Adipocyte (in vitro differentiated cells): ENCODE measurements at regions not wholly inside any gene's neighbourhood (a gene's known extent, or its start where the extent isn't known, plus 50 kb on each side); places are given as distances from the start of the nearest gene placed in this dataset.

ENCODE experiments used
- DNase-seq: peaks from one replicate; pipeline ENCODE4 v3.0.0-alpha.2; 2015; ENCODE audit warnings: low read depth
- H3K27me3 ChIP-seq: replicated peaks from 2 replicates; pipeline ENCODE4 v1.7.0; 2013; ENCODE audit warnings: mild to moderate bottlenecking, low read length, moderate library complexity; ENCODE audit not compliant: control insufficient read depth, insufficient read depth
- H3K36me3 ChIP-seq: 2 replicates; pipeline ENCODE4 v1.7.0; 2013; ENCODE audit warnings: low read length, mild to moderate bottlenecking, moderate library complexity; ENCODE audit not compliant: control insufficient read depth, insufficient read depth, severe bottlenecking
- H3K4me1 ChIP-seq: 2 replicates; pipeline ENCODE4 v1.7.0; 2013; ENCODE audit warnings: mild to moderate bottlenecking, low read length, moderate library complexity; ENCODE audit not compliant: control insufficient read depth, insufficient read depth
- H3K4me3 ChIP-seq: 2 replicates; pipeline ENCODE4 v1.7.0; 2013; ENCODE audit warnings: mild to moderate bottlenecking, low read length, moderate library complexity
- H3K9ac ChIP-seq: 2 replicates; pipeline ENCODE4 v1.7.0; 2013; ENCODE audit warnings: mild to moderate bottlenecking, low read length, moderate library complexity
- H3K9me3 ChIP-seq: 2 replicates; pipeline ENCODE4 v1.7.0; 2013; ENCODE audit warnings: mild to moderate bottlenecking, low read length, moderate library complexity; ENCODE audit not compliant: control insufficient read depth

GRCh38 chr4:38314663-38315062 is 349.3 kb upstream of the KLF3 start:
- no peak overlapping the region for H3K4me3 ChIP-seq
- no peaks in the 10 kb centered on the region for H3K27me3 ChIP-seq
- no peak for DNase-seq
- peaks cover 22% of the 10 kb centered on the region for H3K4me1 ChIP-seq
- H3K36me3 ChIP-seq: no peaks in the 10 kb centered on the region
- peaks cover 3% of the 10 kb centered on the region for H3K9me3 ChIP-seq
- no peak overlapping the region for H3K9ac ChIP-seq

- no peak for DNase-seq
- no peak overlapping the region for H3K9ac ChIP-seq
- no peaks in the 10 kb centered on the region for H3K27me3 ChIP-seq
- no peaks in the 10 kb centered on the region for H3K36me3 ChIP-seq
- peaks cover 3% of the 10 kb centered on the region for H3K9me3 ChIP-seq
- H3K4me3 ChIP-seq: no peak overlapping the region
- peaks cover 25% of the 10 kb centered on the region for H3K4me1 ChIP-seq
Measured at GRCh38 chr4:38315286-38315685, 348.7 kb upstream of the KLF3 start.

DNA sequence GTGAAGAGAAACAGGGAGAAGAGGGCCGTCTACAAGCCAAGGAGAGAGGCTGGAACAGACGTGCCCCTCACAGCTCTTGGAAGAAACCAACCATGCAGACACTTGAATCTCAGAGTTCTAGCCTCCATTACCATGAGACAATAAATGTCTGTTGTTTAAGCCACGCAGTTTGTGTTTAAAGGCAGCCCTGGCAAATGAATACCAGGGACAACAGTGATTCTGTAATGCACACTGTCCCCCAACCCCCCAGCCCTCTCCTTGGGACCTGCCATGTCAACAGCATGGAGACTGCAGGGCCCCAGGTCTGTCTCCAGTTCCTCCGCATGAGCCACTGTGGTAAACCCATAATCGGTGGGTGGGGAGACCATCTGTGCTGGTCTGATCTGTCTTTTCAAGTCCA is 348.0 kb upstream of the KLF3 start:
- H3K9ac ChIP-seq: no peak overlapping the region
- no peak overlapping the region for H3K4me3 ChIP-seq
- peaks cover 27% of the 10 kb centered on the region for H3K4me1 ChIP-seq
- no peaks in the 10 kb centered on the region for H3K36me3 ChIP-seq
- no peak for DNase-seq
- H3K9me3 ChIP-seq: peaks cover 3% of the 10 kb centered on the region
- H3K27me3 ChIP-seq: no peaks in the 10 kb centered on the region

- Histone ChIP-seq H3K4me1 (peaks cover 27% of the 10 kb centered on the region), H3K9me3 (peaks cover under 1% of the 10 kb centered on the region), H3K9ac (no peak overlapping the region), H3K36me3 (no peaks in the 10 kb centered on the region), H3K4me3 (no peak overlapping the region), H3K27me3 (no peaks in the 10 kb centered on the region)
- DNase-seq: no peak
Measured at GRCh38 chr4:38317041-38317674, 346.8 kb upstream of the KLF3 start.

GRCh38 chr4:38318737-38319455 is 345.1 kb upstream of the KLF3 start:
- peak; percentile 98 for DNase-seq
- H3K27me3 ChIP-seq: no peaks in the 10 kb centered on the region
- H3K9ac ChIP-seq: peak overlapping the region; percentile 83
- peak overlapping the region; percentile 74 for H3K4me3 ChIP-seq
- no peaks in the 10 kb centered on the region for H3K36me3 ChIP-seq
- peaks cover 35% of the 10 kb centered on the region for H3K4me1 ChIP-seq
- no peaks in the 10 kb centered on the region for H3K9me3 ChIP-seq

GRCh38 chr4:38319456-38320342 is 344.3 kb upstream of the KLF3 start:
- Histone ChIP-seq H3K9me3 (no peaks in the 10 kb centered on the region), H3K27me3 (no peaks in the 10 kb centered on the region), H3K4me1 (peaks cover 29% of the 10 kb centered on the region), H3K36me3 (no peaks in the 10 kb centered on the region), H3K4me3 (peak overlapping the region; percentile 74), H3K9ac (peak overlapping the region; percentile 83)
- peak; percentile 98 for DNase-seq

- Histone ChIP-seq H3K4me1 (peaks cover 29% of the 10 kb centered on the region), H3K36me3 (no peaks in the 10 kb centered on the region), H3K4me3 (no peak overlapping the region), H3K9ac (peak overlapping the region; percentile 53), H3K9me3 (no peaks in the 10 kb centered on the region), H3K27me3 (no peaks in the 10 kb centered on the region)
- no peak for DNase-seq
Measured at GRCh38 chr4:38320343-38320695, 343.7 kb upstream of the KLF3 start.

DNA sequence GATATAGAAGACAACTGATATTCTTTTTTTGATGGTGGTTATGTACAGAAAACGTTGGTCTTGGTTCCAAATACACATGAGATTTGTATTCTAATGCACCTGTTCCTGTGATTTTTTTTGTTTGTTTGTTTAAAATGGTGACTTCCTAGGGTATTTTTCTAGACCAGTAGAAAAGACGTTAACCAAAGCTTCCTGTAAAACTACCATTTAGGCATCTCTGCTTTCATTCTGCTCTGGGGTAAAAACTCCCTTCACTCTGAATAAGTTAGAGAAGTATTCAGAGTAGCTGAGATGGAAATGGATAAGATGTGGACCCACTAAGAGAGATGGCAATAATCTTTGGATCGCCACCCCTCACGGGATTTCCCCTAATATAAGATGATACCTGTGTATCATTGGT is 343.2 kb upstream of the KLF3 start:
- Histone ChIP-seq H3K27me3 (no peaks in the 10 kb centered on the region), H3K36me3 (no peaks in the 10 kb centered on the region), H3K4me3 (no peak overlapping the region), H3K4me1 (peaks cover 29% of the 10 kb centered on the region), H3K9me3 (no peaks in the 10 kb centered on the region), H3K9ac (peak overlapping the region; percentile 53)
- DNase-seq: no peak

DNA sequence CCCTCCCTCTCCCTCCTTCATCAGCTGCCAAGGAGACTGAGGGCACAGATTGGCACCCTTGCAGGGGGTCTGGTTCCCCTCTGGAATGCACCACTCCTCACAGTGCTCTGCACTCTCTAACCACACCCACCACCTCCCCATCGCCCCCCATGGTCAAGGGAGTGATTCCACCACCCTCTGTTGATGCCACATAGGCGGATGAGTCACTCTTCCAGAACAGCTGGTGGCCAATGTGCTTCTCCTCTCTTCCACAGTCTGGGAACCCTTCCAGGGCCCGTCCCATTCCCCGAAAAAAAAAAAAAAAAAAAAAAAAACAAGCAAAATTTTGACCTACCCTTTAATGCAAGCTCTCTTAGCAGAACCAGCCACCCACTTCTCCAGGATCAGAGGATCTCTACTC is 341.3 kb upstream of the KLF3 start:
- peak; percentile 75 for DNase-seq

GRCh38 chr4:38323141-38323641 is 340.8 kb upstream of the KLF3 start:
- peak overlapping the region; percentile 5 for H3K9ac ChIP-seq
- H3K4me3 ChIP-seq: peak overlapping the region; percentile 1
- no peaks in the 10 kb centered on the region for H3K36me3 ChIP-seq
- no peaks in the 10 kb centered on the region for H3K27me3 ChIP-seq
- peaks cover 3% of the 10 kb centered on the region for H3K9me3 ChIP-seq
- no peak for DNase-seq
- peaks cover 27% of the 10 kb centered on the region for H3K4me1 ChIP-seq

More for the DNA sequence above, 341.3 kb upstream of the KLF3 start:
- Histone ChIP-seq H3K9me3 (peaks cover 3% of the 10 kb centered on the region), H3K9ac (peak overlapping the region; percentile 5), H3K36me3 (no peaks in the 10 kb centered on the region), H3K4me1 (peaks cover 29% of the 10 kb centered on the region), H3K4me3 (peak overlapping the region; percentile 1), H3K27me3 (no peaks in the 10 kb centered on the region)
